Motor neuron (in vitro differentiated cells): ENCODE measurements at regions not wholly inside any gene's neighbourhood (a gene's known extent, or its start where the extent isn't known, plus 50 kb on each side); places are given as distances from the start of the nearest gene placed in this dataset.
"Not testable (repeated sequence)": the region's sequence is repeated elsewhere in the genome, so short reads cannot be mapped to it uniquely, and the experiment has no call there.

Experiments used
- ATAC-seq, 8 experiments: fragments of 200-7000 bp; cut with Tn5 transposase; replicated peaks in 6 of 8; 2 replicates each; pipeline ENCODE4 v1.8.0; 2021; ENCODE audit warnings: mild to moderate bottlenecking in 8 of 8, moderate library complexity in 8 of 8
- H3K27ac ChIP-seq, 2 donors: fragments of 250-450 bp; sonication (Bioruptor Pico); 2 replicates each; pipeline ENCODE4 v1.9.0; 2021; ENCODE audit warnings: antibody characterized with exemption in 2 of 2, mild to moderate bottlenecking in 2 of 2, moderate library complexity in 1 of 2
- H3K4me1 ChIP-seq, 2 donors: fragments of 250-450 bp; sonication (Bioruptor Pico); replicated peaks in 1 of 2; 2 replicates each; pipeline ENCODE4 v1.6.1; 2021; ENCODE audit warnings: antibody characterized with exemption in 2 of 2, mild to moderate bottlenecking in 2 of 2, moderate library complexity in 1 of 2
- H3K4me3 ChIP-seq, 5 donors: fragments of 250-450 bp; sonication (Bioruptor Pico); 2 replicates each; pipeline ENCODE4 v1.9.0; 2021; ENCODE audit warnings: antibody characterized with exemption in 5 of 5, mild to moderate bottlenecking in 5 of 5, moderate library complexity in 4 of 5
- WGBS, 10 experiments: fragments of 450-650 bp; shearing (Covaris generic); methylation state at CpG; one replicate each; pipeline ENCODE4 v1.0.0; 2022; 5-methylcytosine and 5-hydroxymethylcytosine counted together
- in situ Hi-C, 9 experiments: fragments of 400-800 bp; cut with MboI; loops; one replicate each; pipeline ENCODE4 v1.15.0; 2021; ENCODE audit warnings: low sequenced_read_pairs in 9 of 9, low pct_unique_long_range_greater_than_20kb in 2 of 9; ENCODE audit not compliant: unreplicated experiment in 9 of 9

DNA sequence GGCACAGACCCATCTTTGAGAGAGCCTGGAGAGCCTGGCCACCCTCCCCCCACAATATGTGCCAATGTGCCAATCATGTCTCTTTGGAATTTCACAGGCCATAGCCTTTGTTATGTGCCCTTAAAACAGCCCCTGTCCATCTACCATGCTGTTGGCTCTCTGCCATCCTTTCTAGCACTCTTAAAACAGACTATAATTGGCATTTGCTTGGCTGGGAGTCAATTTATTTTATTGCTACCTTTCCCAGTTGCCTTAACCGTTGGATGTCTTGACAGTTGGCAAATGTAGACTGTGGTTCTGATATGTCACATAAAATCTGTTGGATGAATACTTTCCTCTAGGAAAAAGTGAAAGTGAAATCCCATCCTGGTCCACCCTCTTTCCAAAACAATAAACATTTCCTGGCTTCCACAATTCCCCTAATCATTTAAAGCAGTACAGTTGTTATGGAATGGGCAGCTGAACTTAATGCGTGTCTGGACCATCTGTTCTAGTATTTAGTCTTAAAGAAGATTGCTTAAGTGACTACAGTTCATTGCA lies 394.0 kb downstream of the KCNJ2 start:
- WGBS, 10 experiments = 0 to 100% (median 94%) methylated on average over 1 to 2 of the region's 2 CpGs; no CpG with 5 or more reads in 2 of the 10 experiments
- H3K27ac ChIP-seq = no peak overlapping the region
- in situ Hi-C loops = loop anchor here in 3 of 9 experiments (25.0 kb wide), 2 partner anchors 401 to 1001 kb away; partner anchors contain the start of gene KCNJ2 (in 2 of the 3)
- no peak overlapping the region for H3K4me3 ChIP-seq
- peak in 3 of 8 experiments; percentile 26 to 74 (median 50) for ATAC-seq
- no peaks in the 10 kb centered on the region for H3K4me1 ChIP-seq

DNA sequence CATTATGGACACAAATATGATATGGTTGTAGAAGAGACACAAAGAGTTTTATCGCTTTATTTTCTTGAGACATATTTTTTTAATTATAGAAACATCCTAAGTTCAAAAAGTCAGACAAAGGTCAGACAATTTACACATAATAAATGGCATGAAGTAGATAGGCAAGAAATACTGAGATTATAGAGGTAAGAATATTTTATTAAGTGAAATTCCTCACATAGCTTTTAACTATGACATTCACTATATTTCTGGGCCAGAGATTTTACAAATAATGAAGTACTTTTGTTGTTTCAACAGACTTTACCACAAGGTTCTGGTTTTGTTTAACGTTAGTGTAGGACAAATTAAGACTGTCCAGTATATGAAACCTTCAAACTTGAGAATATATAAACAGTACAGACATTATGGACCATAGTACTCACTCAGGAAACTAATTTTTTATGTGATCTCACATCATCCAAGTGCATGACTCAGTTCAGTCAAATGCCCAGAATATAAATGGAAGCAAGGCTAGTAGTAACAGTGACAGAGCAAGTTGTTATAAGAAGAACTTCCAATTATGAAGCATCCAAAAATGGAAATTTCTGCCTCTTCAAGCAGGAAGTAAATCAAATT lies 394.8 kb downstream of the KCNJ2 start:
- ATAC-seq = no peak
- Histone ChIP-seq H3K4me3 (no peak overlapping the region), H3K27ac (no peak overlapping the region), H3K4me1 (no peaks in the 10 kb centered on the region)
- 0 to 95% (median 68%) methylated on average over 1 to 2 of the region's 2 CpGs; no CpG with 5 or more reads in 2 of the 10 experiments for WGBS, 10 experiments
- in situ Hi-C loops = loop anchor here in 3 of 9 experiments (25.0 kb wide), 2 partner anchors 402 to 1002 kb away; partner anchors contain the start of gene KCNJ2 (in 2 of the 3)

DNA sequence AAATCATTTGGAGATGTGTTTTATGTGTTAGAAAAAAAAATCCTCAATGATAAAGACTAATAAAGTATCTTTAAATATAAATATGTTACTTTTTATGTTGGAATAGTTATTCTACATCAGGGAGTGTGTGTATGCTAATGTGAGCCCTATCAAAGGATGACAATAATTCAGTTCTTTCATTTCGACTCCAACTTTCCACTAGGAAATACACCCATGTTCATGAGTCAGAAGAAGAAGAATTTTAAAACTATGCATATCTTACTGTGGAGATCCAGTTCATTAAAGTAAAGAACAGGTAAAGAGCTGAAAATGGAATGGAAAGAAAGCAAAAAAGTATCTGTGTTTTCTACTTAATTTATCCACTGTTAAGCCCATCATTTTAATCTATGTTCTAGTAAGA lies 399.8 kb downstream of the KCNJ2 start:
- WGBS, 10 experiments = 0 to 100% (median 78%) methylated on average over 1 of the region's 1 CpG; no CpG with 5 or more reads in 3 of the 10 experiments
- no peak overlapping the region for H3K4me3 ChIP-seq

DNA sequence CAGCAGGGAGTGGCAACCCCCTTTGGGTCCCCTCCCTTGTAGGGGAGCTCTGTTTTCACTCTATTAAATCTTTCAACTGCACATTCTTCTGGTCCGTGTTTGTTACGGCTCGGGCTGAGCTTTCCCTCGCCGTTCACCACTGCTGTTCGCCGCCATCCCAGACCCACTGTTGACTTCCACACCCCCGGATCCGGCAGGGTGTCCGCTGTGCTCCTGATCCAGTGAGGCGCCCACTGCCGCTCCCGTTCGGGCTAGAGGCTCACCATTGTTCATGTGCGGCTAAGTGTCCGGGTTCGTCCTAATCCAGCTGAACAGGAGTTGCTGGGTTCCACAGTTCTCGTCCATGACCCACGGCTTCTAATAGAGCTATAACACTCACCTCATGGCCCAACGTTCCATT lies 408.1 kb downstream of the KCNJ2 start:
- no peak overlapping the region for H3K27ac ChIP-seq

More for the DNA sequence above, 399.8 kb downstream of the KCNJ2 start:
- no peak overlapping the region for H3K27ac ChIP-seq
- in situ Hi-C loops = loop anchor here in 3 of 9 experiments (25.0 kb wide), 2 partner anchors 407 to 1007 kb away; partner anchors contain the start of gene KCNJ2 (in 2 of the 3)
- peak in 2 of 8 experiments; percentile 80 to 85 for ATAC-seq
- no peaks in the 10 kb centered on the region for H3K4me1 ChIP-seq

DNA sequence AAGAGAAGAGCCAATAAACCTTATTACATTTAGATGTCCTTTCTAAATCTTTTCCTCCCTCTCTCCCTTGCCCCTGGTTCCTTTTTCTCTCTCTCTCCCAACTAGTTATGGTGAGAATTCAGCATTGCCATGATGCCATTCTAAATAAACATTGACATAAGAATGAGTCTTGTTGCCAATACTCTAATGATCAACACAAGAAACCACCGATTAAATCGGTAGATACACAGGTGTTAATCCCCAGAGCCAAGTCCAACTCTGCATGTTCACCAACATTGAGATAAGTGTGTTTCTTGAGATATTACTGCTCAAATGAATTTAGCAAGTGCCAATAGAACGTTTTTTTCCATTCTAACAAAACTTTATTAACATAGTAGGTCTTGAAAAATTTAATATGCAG lies 412.1 kb downstream of the KCNJ2 start:
- H3K27ac ChIP-seq = no peak overlapping the region
- in situ Hi-C loops = no loop called here

More for the DNA sequence above, 408.1 kb downstream of the KCNJ2 start:
- ATAC-seq = no peak
- in situ Hi-C loops = no loop called here
- Histone ChIP-seq H3K4me1 (no peaks in the 10 kb centered on the region), H3K4me3 (no peak overlapping the region)
- WGBS, 10 experiments = 35 to 96% (median 71%) methylated on average over 1 to 12 of the region's 20 CpGs; no CpG with 5 or more reads in 3 of the 10 experiments

DNA sequence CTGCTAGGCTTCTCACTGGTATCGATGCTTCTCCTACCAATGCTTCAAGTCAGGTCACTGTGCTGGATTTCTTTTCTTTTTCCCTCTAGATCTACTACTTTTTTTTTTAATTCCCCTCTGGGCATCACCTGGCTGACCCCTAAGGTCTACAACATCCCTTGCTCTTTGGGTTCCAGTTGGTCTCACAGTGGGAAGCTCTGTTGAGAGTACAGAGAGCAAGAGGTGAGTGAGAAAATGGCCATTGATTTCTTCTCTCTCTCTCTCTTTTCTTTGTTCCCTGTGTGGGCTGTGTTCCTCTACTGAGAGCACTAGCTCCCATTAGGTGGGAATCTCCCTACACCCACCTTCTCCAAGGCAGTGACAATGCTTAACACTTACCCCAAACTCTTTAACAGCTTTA lies 413.4 kb downstream of the KCNJ2 start:
- in situ Hi-C loops = no loop called here
- Histone ChIP-seq H3K27ac (no peak overlapping the region), H3K4me1 (no peaks in the 10 kb centered on the region), H3K4me3 (no peak overlapping the region)
- ATAC-seq = no peak
- WGBS, 10 experiments = 0 to 100% (median 31%) methylated on average over 1 of the region's 1 CpG; no CpG with 5 or more reads in 2 of the 10 experiments

More for the DNA sequence above, 412.1 kb downstream of the KCNJ2 start:
- WGBS, 10 experiments = 28 to 94% (median 71%) methylated on average over 2 to 3 of the region's 3 CpGs; no CpG with 5 or more reads in 1 of the 10 experiments
- no peak for ATAC-seq
- no peaks in the 10 kb centered on the region for H3K4me1 ChIP-seq
- no peak overlapping the region for H3K4me3 ChIP-seq

DNA sequence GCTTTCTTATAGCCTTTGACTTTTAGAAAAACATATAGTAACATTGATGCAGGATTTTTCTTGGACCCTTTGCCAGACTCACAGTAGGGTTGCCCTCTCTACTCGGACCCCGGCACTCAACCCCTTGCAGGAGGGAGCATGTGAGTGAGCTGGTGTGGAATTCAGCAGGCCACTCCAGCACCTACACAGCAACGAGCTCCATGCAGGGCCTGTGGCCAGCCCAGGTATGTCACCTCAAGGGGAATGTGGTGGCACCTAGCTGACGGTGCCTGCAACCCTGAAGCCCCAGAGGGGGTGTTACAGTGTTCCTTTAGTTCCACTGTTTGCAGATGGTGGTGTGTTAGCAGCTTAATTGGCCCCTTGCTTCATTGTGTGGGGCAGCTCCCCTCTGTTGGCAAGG lies 414.9 kb downstream of the KCNJ2 start:
- in situ Hi-C loops = no loop called here
- ATAC-seq = no peak
- no peak overlapping the region for H3K4me3 ChIP-seq
- no peak overlapping the region for H3K27ac ChIP-seq
- 11 to 80% (median 76%) methylated on average over 1 to 3 of the region's 4 CpGs; no CpG with 5 or more reads in 5 of the 10 experiments for WGBS, 10 experiments
- H3K4me1 ChIP-seq = no peaks in the 10 kb centered on the region

DNA sequence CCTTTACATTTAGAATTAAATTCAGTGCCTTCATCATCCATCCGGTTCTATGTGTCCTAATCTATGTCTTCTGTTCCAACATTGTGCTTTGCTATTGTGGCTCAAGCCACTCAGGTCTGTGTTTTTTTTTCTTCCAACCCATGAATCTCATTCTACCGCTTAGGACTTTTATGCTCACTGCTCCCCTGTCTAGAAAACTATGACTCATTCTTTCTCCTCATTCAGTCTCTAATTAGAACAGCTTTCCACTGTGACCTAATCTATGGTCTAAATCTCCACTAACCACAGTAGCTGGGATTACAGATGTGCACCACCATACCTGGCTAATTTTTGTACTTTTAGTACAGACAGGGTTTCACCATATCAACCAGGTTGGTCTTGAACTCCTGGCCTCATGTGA lies 418.7 kb downstream of the KCNJ2 start:
- 9 to 100% (median 73%) methylated on average over 1 to 2 of the region's 2 CpGs for WGBS, 10 experiments

DNA sequence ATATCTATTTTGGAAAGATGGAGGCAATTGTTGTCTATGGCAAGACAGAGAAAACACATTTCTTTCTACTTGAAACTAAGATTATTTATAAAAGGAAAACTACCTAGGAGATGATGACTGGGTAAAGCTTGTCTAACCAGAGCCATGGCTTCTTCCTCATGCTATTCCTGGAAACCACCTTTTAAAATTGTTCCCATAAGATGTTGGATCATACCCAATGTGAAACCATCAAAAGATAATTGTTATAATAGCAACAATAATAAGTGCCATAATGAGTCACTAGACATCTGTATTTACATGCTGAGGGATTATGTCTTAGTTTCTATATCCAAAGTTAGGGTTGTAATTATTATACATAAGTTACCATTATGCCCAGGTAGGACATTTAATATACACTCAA lies 428.4 kb downstream of the KCNJ2 start:
- in situ Hi-C loops = no loop called here
- Histone ChIP-seq H3K4me3 (no peak overlapping the region), H3K27ac (no peak overlapping the region), H3K4me1 (no peaks in the 10 kb centered on the region)
- no peak for ATAC-seq

More for the DNA sequence above, 418.7 kb downstream of the KCNJ2 start:
- no peak overlapping the region for H3K27ac ChIP-seq
- no peak overlapping the region for H3K4me3 ChIP-seq
- peak in 4 of 8 experiments; percentile 27 to 55 (median 38) for ATAC-seq
- in situ Hi-C loops = no loop called here
- no peaks in the 10 kb centered on the region for H3K4me1 ChIP-seq

DNA sequence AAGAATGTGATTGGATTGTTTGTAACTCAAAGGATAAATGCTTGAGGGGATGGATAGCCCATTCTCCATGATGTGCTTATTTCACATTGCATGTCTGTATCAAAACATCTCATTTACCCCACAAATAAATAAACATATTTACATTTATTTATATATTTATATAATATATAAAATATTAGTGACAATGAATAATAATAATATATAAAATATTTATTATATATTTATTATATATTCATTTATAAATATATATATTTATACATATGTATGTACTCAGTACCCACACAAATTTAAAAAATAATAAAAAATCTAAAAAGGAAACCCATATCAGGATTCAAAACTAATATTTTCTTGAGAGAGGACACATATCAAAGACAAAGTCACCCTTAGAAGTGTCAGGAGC lies 429.9 kb downstream of the KCNJ2 start:
- in situ Hi-C loops = no loop called here
- ATAC-seq = no peak
- Histone ChIP-seq H3K4me1 (no peaks in the 10 kb centered on the region), H3K27ac (no peak overlapping the region), H3K4me3 (no peak overlapping the region)

DNA sequence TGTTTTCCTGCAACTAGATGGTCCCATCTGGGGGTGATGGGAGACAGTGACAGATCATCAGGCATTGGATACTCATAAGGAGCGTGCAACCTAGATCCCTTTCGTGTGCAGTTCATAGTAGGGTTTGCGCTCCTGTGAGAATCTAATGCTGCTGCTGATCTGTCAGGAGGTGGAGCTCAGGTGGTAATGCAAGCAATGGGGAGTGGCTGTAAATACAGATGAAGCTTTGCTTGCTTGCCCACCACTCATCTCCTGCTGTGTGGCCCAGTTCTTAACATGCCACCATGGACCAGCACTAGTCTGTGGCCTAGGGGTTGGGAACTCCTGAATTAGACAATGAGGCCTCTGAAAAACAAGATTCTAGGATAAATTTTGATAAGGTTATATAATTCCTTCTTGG lies 430.6 kb downstream of the KCNJ2 start:
- ATAC-seq, H3K27ac ChIP-seq, H3K4me3 ChIP-seq, H3K4me1 ChIP-seq: not testable (repeated sequence)
- WGBS, 10 experiments = 70 to 100% methylated on average over 2 to 3 of the region's 3 CpGs; no CpG with 5 or more reads in 8 of the 10 experiments
- in situ Hi-C loops = loop anchor here in 1 of 9 experiments (25.0 kb wide), 1 partner anchor 438 kb away; the partner anchor contains the start of gene KCNJ2

DNA sequence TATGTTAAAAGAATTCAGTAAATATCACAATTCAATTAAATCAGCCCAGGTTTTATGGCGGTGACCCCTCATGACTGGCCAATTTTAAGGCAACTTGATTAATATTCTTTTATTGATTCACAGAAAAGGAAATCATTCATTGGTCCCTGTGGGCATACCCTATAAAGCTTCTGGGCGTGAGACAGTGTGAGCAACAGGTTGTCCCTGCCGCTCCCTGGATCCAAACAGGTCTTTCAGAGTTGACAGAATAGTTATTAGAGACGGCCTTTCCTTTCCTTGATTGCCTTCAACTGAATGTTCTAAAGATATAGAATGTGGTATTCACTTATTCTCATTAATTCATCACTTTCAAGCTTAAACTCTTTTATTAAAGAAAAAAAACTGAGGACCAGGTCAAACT lies 433.9 kb downstream of the KCNJ2 start:
- H3K4me1 ChIP-seq = no peaks in the 10 kb centered on the region
- H3K4me3 ChIP-seq = no peak overlapping the region
- in situ Hi-C loops = loop anchor here in 1 of 9 experiments (25.0 kb wide), 1 partner anchor 441 kb away; the partner anchor contains the start of gene KCNJ2
- H3K27ac ChIP-seq = no peak overlapping the region
- no peak for ATAC-seq
- 50 to 100% (median 96%) methylated on average over 1 to 4 of the region's 4 CpGs; no CpG with 5 or more reads in 2 of the 10 experiments for WGBS, 10 experiments

DNA sequence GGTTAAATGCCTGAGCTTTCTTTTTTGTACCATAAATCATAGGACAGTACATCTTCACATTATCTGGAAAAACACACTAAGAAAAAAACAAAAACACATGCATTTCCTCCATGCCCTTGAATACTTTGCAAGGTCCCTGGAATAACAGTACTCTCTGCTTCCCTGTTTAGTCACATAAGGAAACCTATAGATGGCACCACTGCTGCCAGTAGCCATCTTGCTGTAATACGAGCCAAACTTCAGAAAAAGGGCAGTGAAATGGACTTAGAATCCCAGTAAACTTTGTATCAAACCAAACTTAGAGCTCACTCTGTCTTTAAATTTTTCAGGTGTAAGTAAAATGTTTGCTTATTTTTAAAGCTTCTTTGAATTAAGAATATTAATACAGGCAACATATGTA lies 435.5 kb downstream of the KCNJ2 start:
- no peak for ATAC-seq
- no peak overlapping the region for H3K27ac ChIP-seq
- no peak overlapping the region for H3K4me3 ChIP-seq
- in situ Hi-C loops = loop anchor here in 1 of 9 experiments (25.0 kb wide), 1 partner anchor 443 kb away; the partner anchor contains the start of gene KCNJ2
- 13 to 100% (median 43%) methylated on average over 1 of the region's 1 CpG; no CpG with 5 or more reads in 1 of the 10 experiments for WGBS, 10 experiments
- no peaks in the 10 kb centered on the region for H3K4me1 ChIP-seq
